Neural crest cell (in vitro differentiated cells): ENCODE measurements at regions not wholly inside any gene's neighbourhood (a gene's known extent, or its start where the extent isn't known, plus 50 kb on each side); places are given as distances from the start of the nearest gene placed in this dataset.
"Not testable (repeated sequence)": the region's sequence is repeated elsewhere in the genome, so short reads cannot be mapped to it uniquely, and the experiment has no call there.

Experiments
- DNase-seq: peaks from one replicate; pipeline ENCODE4 v3.0.0; 2021; ENCODE audit warnings: low read depth, mixed read lengths, low spot score
- H3K27ac Mint-ChIP-seq: one replicate; pipeline ENCODE4 v1.8.0; 2021; ENCODE audit warnings: mild to moderate bottlenecking, mixed read lengths; ENCODE audit not compliant: unreplicated experiment
- H3K27me3 Mint-ChIP-seq: 2 replicates; pipeline ENCODE4 v1.8.0; 2021; ENCODE audit warnings: low read depth, mild to moderate bottlenecking, mixed read lengths
- H3K36me3 Mint-ChIP-seq: 2 replicates; pipeline ENCODE4 v1.8.0; 2021; ENCODE audit warnings: low read depth, mild to moderate bottlenecking, mixed read lengths
- H3K4me1 Mint-ChIP-seq: 2 replicates; pipeline ENCODE4 v1.8.0; 2021; ENCODE audit warnings: mixed read lengths
- H3K4me3 Mint-ChIP-seq: one replicate; pipeline ENCODE4 v1.8.0; 2021; ENCODE audit warnings: mild to moderate bottlenecking, mixed read lengths
- H3K9me3 Mint-ChIP-seq: 2 replicates; pipeline ENCODE4 v1.8.0; 2021; ENCODE audit warnings: mixed read lengths
- TF ChIP-seq, protein P1 (sequence below): fragments of 200-600 bp; sonication (generic); conservative IDR thresholded peaks from 2 replicates; pipeline ENCODE4 v1.5.0; 2021; ENCODE audit warnings: antibody characterized with exemption, mild to moderate bottlenecking

DNA sequence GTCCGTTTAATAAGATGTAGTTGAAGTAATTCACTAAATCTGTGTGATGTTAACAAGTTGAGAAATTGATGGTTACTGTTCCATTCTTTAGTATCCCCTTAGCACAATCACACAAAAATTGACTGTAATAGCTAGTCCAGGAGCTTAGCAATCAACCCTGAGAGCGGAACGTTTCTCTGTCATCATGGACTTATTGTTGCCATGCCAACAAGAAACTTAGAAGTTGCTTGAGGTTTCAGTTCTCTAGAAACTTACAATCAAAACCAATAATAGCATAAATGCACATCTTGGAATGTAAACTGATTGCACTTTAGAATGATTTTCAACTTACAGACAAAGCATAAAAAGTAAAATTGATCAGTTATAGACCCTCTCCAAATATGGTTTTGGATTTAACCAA is 125.4 kb upstream of the ANKH start:
- Mint-ChIP-seq H3K27ac (no peak overlapping the region), H3K27me3 (no peaks in the 10 kb centered on the region), H3K4me3 (no peak overlapping the region), H3K9me3 (peaks cover 3% of the 10 kb centered on the region), H3K4me1 (no peaks in the 10 kb centered on the region), H3K36me3 (no peaks in the 10 kb centered on the region)
- DNase-seq = no peak
- TF ChIP-seq, protein P1, sequence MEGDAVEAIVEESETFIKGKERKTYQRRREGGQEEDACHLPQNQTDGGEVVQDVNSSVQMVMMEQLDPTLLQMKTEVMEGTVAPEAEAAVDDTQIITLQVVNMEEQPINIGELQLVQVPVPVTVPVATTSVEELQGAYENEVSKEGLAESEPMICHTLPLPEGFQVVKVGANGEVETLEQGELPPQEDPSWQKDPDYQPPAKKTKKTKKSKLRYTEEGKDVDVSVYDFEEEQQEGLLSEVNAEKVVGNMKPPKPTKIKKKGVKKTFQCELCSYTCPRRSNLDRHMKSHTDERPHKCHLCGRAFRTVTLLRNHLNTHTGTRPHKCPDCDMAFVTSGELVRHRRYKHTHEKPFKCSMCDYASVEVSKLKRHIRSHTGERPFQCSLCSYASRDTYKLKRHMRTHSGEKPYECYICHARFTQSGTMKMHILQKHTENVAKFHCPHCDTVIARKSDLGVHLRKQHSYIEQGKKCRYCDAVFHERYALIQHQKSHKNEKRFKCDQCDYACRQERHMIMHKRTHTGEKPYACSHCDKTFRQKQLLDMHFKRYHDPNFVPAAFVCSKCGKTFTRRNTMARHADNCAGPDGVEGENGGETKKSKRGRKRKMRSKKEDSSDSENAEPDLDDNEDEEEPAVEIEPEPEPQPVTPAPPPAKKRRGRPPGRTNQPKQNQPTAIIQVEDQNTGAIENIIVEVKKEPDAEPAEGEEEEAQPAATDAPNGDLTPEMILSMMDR = no peak

DNA sequence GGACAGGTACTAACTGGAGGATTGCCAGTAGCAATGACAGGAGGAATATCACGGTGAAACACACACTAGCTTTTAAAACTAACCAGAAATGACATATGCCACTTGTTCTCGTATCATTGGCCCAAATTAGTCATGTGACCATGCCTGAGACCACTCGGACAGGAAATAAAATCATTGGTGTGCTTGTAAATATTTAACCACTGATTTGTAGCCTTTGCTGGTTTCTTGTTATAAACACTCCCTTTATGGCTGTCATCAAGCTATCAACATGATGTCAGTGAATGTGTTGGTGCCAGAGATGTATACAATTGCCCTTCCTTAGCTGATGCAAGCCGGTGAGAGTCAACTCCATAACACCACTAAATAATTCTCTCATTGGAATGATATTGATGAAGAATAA is 123.7 kb upstream of the ANKH start:
- Mint-ChIP-seq H3K9me3 (peaks cover 3% of the 10 kb centered on the region), H3K4me1 (no peaks in the 10 kb centered on the region), H3K27me3 (no peaks in the 10 kb centered on the region), H3K36me3 (no peaks in the 10 kb centered on the region), H3K4me3 (no peak overlapping the region), H3K27ac (no peak overlapping the region)
- DNase-seq = no peak
- TF ChIP-seq, protein P1 = no peak

DNA sequence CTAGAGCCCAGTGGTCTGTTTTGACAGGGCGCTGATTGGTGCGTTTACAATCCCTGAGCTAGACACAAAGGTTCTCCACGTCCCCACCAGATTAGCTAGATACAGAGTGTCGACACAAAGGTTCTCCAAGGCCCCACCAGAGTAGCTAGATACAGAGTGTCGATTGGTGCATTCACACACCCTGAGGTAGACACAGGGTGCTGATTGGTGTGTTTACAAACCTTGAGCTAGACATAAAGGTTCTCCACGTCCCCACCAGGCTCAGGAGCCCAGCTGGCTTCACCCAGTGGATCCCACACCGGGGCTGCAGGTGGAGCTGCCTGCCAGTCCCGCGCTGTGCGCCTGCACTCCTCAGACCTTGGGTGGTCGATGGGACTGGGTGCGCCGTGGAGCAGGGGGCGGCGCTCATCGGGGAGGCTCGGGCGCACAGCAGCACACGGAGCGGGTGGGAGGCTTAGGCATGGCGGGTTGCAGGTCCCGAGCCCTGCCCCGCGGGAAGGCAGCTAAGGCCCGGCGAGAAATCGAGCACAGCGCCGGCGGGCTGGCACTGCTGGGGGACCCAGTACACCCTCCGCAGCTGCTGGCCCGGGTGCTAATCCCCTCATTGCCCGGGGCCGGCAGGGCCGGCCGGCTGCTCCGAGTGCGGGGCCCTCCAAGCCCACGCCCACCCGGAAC is 122.0 kb upstream of the ANKH start:
- DNase-seq, H3K27me3 Mint-ChIP-seq, H3K9me3 Mint-ChIP-seq, H3K27ac Mint-ChIP-seq, H3K36me3 Mint-ChIP-seq, H3K4me1 Mint-ChIP-seq, H3K4me3 Mint-ChIP-seq: not testable (repeated sequence)

DNA sequence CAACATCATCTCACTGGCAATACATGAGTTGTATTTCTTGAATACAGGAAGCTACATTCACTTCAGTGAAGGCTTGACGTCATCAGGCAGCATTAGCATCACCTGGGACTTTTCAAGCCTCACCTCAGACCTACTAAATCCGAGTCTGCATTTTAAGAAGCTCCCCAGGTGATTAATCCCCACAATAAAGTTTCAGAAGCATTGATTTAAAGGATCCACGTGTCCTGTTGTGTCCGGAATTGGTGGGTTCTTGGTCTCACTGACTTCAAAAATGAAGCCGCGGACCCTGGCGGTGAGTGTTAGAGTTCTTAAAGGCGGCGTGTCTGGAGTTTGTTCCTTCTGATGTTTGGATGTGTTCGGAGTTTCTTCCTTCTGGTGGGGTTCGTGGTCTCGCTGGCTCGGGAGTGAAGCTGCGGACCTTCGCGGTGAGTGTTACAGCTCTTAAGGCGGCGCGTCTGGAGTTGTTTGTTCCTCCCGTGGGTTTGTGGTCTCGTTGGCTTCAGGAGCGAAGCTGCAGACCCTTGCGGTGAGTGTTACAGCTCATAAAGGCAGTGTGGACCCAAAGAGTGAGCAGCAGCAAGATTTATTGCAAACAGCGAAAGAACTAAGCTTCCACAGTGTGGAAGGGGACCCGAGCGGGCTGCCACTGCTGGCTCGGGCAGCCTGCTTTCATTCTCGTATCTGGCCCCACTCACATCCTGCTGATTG is 121.3 kb upstream of the ANKH start:
- not testable (repeated sequence) for H3K4me1 Mint-ChIP-seq, H3K4me3 Mint-ChIP-seq, H3K27me3 Mint-ChIP-seq, H3K27ac Mint-ChIP-seq, DNase-seq, H3K36me3 Mint-ChIP-seq, H3K9me3 Mint-ChIP-seq

DNA sequence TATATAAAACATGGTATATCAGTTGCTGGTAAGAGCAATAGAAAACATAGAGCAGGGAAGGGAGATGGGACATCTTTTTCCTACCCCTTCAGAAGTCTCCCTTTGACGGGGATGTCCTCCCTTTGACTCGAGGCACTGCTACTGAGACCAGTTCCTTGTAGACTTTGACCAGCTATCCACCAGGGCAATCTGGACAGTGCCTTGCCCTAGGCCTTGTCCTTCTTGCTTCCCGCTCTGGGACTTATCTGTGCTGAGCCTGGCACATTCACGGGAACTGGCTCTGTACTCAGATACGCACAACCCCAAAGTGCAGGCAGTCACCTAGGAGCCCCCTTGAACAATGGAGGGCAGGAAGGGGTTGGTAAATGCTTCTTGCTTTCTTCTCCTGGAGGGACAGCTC is 116.6 kb upstream of the ANKH start:
- Mint-ChIP-seq H3K27ac (no peak overlapping the region), H3K27me3 (no peaks in the 10 kb centered on the region), H3K36me3 (no peaks in the 10 kb centered on the region), H3K9me3 (peaks cover 3% of the 10 kb centered on the region), H3K4me3 (no peak overlapping the region), H3K4me1 (no peaks in the 10 kb centered on the region)
- no peak for DNase-seq
- TF ChIP-seq, protein P1 = no peak

DNA sequence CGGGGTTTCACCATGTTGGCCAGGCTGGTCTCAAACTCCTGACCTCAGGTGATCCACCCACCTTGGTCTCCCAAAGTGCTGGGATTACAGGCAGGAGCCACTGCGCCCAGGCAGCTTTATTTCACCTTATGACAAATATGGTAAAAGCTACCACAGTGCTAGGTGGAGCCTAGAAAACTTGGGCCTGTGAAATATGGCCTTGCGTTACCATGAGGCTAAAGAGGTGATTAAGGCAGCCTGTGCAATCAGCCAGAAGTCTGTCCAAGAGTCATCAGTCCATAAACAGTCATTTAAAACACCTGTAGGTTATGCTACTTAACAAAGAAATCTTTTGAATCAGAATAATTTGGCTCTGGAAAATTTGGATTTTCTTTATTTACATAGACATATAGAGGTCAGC is 114.8 kb upstream of the ANKH start:
- TF ChIP-seq, protein P1 = no peak
- H3K9me3 Mint-ChIP-seq = peaks cover 7% of the 10 kb centered on the region
- no peaks in the 10 kb centered on the region for H3K4me1 Mint-ChIP-seq
- H3K4me3 Mint-ChIP-seq = no peak overlapping the region
- H3K27ac Mint-ChIP-seq = no peak overlapping the region
- no peaks in the 10 kb centered on the region for H3K36me3 Mint-ChIP-seq
- no peaks in the 10 kb centered on the region for H3K27me3 Mint-ChIP-seq
- DNase-seq = no peak
